ENCODE measurements at regions not wholly inside any gene's neighbourhood (a gene's known extent, or its start where the extent isn't known, plus 50 kb on each side); places are given as distances from the start of the nearest gene placed in this dataset.

- TF ChIP-seq REST (IDR thresholded peaks at IDR 0.05; ENCODE audit: low read depth), result no peak
Observed at GRCh38 chr11:26093206-26093605, 238.7 kb upstream of the ANO3 start (continued).

GRCh38 chr11:26095340-26095739, 236.6 kb upstream of the ANO3 start:
- Histone ChIP-seq H3K9me3 (ENCODE audit: control insufficient read depth in 1 of 2, insufficient read depth in 1 of 2, low read depth in 1 of 2, low read length in 2 of 2) (peaks cover 0 to 27% of the 10 kb centered on the region in 2 experiments; a peak in 2 of 4 replicates), H3K4me2 (ENCODE audit: low read length) (no peak overlapping the region), H3K27me3 (ENCODE audit: insufficient read depth, low read length) (no peaks in the 10 kb centered on the region), H4K20me1 (ENCODE audit: insufficient read depth) (no peaks in the 10 kb centered on the region; the same call in 1 of the 2 replicates), H3K9ac (ENCODE audit: low read length) (no peak overlapping the region), H3K4me1 (ENCODE audit: control insufficient read depth in 1 of 2, insufficient read depth in 2 of 2, low read length in 2 of 2) (no peaks in the 10 kb centered on the region), H3K27ac (ENCODE audit: low read depth, low read length) (no peak overlapping the region), H3K4me3 (replicated peaks in 1 of 2; ENCODE audit: low read depth in 1 of 2, low read length in 2 of 2) (no peak overlapping the region), H2AFZ (ENCODE audit: low read depth, low read length, poor library complexity, severe bottlenecking) (no peak overlapping the region), H3K9me2 (ENCODE audit: insufficient read depth) (no peaks in the 10 kb centered on the region), H3K36me3 (ENCODE audit: control insufficient read depth in 1 of 2, insufficient read depth in 2 of 2, low read length in 2 of 2) (no peaks in the 10 kb centered on the region), H3K79me2 (ENCODE audit: insufficient read depth, low read length) (no peaks in the 10 kb centered on the region)
- intact Hi-C loops (cut with micrococcal nuclease), result no loop called here
- CTCF ChIA-PET, result no interaction called here
- POLR2A ChIA-PET, result no interaction called here
- DNase-seq (ENCODE audit: low read depth, low spot score) (no peak), ATAC-seq (no peak)
- RAD21 ChIA-PET (ENCODE audit: low non-redundant PET in 1 of 2, low total read pairs in 2 of 2, uncharacterized antibody in 2 of 2, unreplicated experiment in 2 of 2), result no interaction called here
- no TSS peak for BruUV-seq (replicated peaks)
- TF ChIP-seq SIN3A (IDR thresholded peaks at IDR 0.05; ENCODE audit: low read depth), result no peak
- TF ChIP-seq POLR2A (IDR thresholded peaks at IDR 0.05; ENCODE audit: borderline replicate concordance, extremely low read depth, insufficient read depth, insufficient read length), result no peak
- TF ChIP-seq FOSL1 (IDR thresholded peaks at IDR 0.05; ENCODE audit: low read depth), result no peak
- TF ChIP-seq POLR2AphosphoS5 (IDR thresholded peaks at IDR 0.05; ENCODE audit: low read depth, low read length), result no peak
- no peak for TF ChIP-seq ELF1 (IDR thresholded peaks at IDR 0.05; ENCODE audit: borderline replicate concordance, low read depth)
- TF ChIP-seq EGR1 (IDR thresholded peaks at IDR 0.05; ENCODE audit: low read depth), result no peak
- no peak for TF ChIP-seq EZH2phosphoT487 (IDR thresholded peaks at IDR 0.05; ENCODE audit: borderline replicate concordance)
- TF ChIP-seq RAD21 (IDR thresholded peaks at IDR 0.05; ENCODE audit: low read depth), result no peak
- no peak for TF ChIP-seq SRF (IDR thresholded peaks at IDR 0.05; ENCODE audit: low read depth)
- no peak for TF ChIP-seq MAX (IDR thresholded peaks at IDR 0.05)
- TF ChIP-seq CTCF (IDR thresholded peaks at IDR 0.05 in 2 of 3, conservative IDR thresholded peaks at IDR 0.05 in 1 of 3; ENCODE audit: borderline replicate concordance in 1 of 3, insufficient read depth in 1 of 3, low read depth in 2 of 3, low read length in 2 of 3), result no peak
- no peak for TF ChIP-seq EZH2 (IDR thresholded peaks at IDR 0.05)
- TF ChIP-seq ZBTB33 (IDR thresholded peaks at IDR 0.05; ENCODE audit: extremely low read depth, insufficient replicate concordance, low read length), result no peak
- no peak for TF ChIP-seq JUND (IDR thresholded peaks at IDR 0.05)
- no peak for TF ChIP-seq ZFX (IDR thresholded peaks at IDR 0.05)
- no peak for TF ChIP-seq TCF7L2 (IDR thresholded peaks at IDR 0.05; ENCODE audit: borderline replicate concordance, extremely low read depth, insufficient read depth, insufficient read length)
- no peak for TF ChIP-seq ATF3 (IDR thresholded peaks at IDR 0.05)
- no peak for TF ChIP-seq SP1 (IDR thresholded peaks at IDR 0.05; ENCODE audit: low read depth)

Data from HCT116 (cell line).